ENCODE measurements at regions not wholly inside any gene's neighbourhood (a gene's known extent, or its start where the extent isn't known, plus 50 kb on each side); places are given as distances from the start of the nearest gene placed in this dataset.

DNA sequence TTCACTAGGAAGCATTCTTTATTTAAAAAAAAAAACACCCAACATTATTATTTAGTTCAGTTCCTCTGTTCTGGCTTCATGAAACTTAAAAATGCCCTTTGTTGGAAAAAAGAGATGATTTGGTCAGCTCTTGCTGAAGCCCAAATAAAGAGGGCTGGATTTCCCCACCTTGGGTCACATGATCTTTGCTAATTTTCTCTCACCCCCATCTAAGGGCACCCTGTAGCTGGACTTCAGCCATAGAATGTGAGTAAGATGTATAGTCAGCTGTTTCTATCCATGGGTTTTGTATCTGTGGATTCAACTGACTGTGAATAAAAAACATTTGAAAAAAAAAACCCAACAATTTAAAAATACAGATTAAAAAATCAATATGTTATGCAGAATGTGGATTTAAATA is 213.9 kb upstream of the SULF2 start:
- TF ChIP-seq ZNF274 (IDR thresholded peaks at IDR 0.05; ENCODE audit: low read depth, low read length) (no peak), YY1 (IDR thresholded peaks at IDR 0.05; ENCODE audit: insufficient read depth, insufficient read length) (no peak), SUZ12 (IDR thresholded peaks at IDR 0.05; ENCODE audit: extremely low read depth, insufficient read depth, insufficient read length) (no peak)
